IMR-90 (cell line): ENCODE measurements at regions not wholly inside any gene's neighbourhood (a gene's known extent, or its start where the extent isn't known, plus 50 kb on each side); places are given as distances from the start of the nearest gene placed in this dataset.

Source experiments
- ATAC-seq: fragments of 200-7000 bp; cut with Tn5 transposase; 2 replicates; pipeline ENCODE4 v1.9.1; 2020; ENCODE audit warnings: low read depth, mild to moderate bottlenecking, moderate library complexity
- BruUV-seq: library from RNA; stranded (reverse); fragments of 400-500 nt; replicated peaks from 2 replicates; lab custom pipeline; 2021; lab: Mats Ljungman, UMichigan
- CTCF ChIA-PET: fragments of 300-600 bp; formaldehyde crosslinking; extraction: SDS; loops from one replicate; lab custom pipeline; 2021; ENCODE audit warnings: antibody characterized with exemption; lab: Yijun Ruan, JAX
- POLR2A ChIA-PET: fragments of 300-600 bp; sonication (Branson Sonifier 250); formaldehyde crosslinking; loops from one replicate; lab custom pipeline; 2022; ENCODE audit warnings: antibody characterized with exemption; ENCODE audit not compliant: unreplicated experiment; lab: Charles Lee
- DNase-seq: peaks from one replicate; pipeline ENCODE4 v3.0.0; 2013
- H2AFZ ChIP-seq: replicated peaks from 2 replicates; pipeline ENCODE3; 2013; ENCODE audit warnings: low read length, mild to moderate bottlenecking; ENCODE audit not compliant: poor library complexity
- H2AK5ac ChIP-seq: 2 replicates; pipeline ENCODE4 v1.6.1; 2013; ENCODE audit warnings: low read depth, low read length, inconsistent platforms
- H2AK9ac ChIP-seq: replicated peaks from 2 replicates; pipeline ENCODE3; 2013; ENCODE audit warnings: mild to moderate bottlenecking, low read depth, low read length, moderate library complexity; ENCODE audit not compliant: poor library complexity
- H2BK120ac ChIP-seq: 2 replicates; pipeline ENCODE4 v1.6.1; 2013; ENCODE audit warnings: low read depth, low read length, inconsistent platforms
- H2BK15ac ChIP-seq: 3 replicates; pipeline ENCODE4 v1.6.1; 2013; ENCODE audit warnings: low read depth, low read length, inconsistent platforms
- H2BK20ac ChIP-seq: 2 replicates; pipeline ENCODE4 v1.6.1; 2013; ENCODE audit warnings: low read depth, mild to moderate bottlenecking, inconsistent platforms, low read length, moderate library complexity
- H2BK5ac ChIP-seq: 2 replicates; pipeline ENCODE4 v1.6.1; 2013; ENCODE audit warnings: mild to moderate bottlenecking, low read depth, low read length, inconsistent platforms; ENCODE audit not compliant: poor library complexity, severe bottlenecking
- H3K14ac ChIP-seq: replicated peaks from 2 replicates; pipeline ENCODE4 v1.6.1; 2013; ENCODE audit warnings: low read depth, low read length, inconsistent platforms
- H3K18ac ChIP-seq: 2 replicates; pipeline ENCODE4 v1.6.1; 2013; ENCODE audit warnings: low read depth, low read length, control low read depth
- H3K23ac ChIP-seq: 2 replicates; pipeline ENCODE4 v1.6.1; 2013; ENCODE audit warnings: low read depth, low read length, inconsistent platforms
- H3K27ac ChIP-seq: 2 replicates; pipeline ENCODE4 v1.5.1; 2013; ENCODE audit warnings: mild to moderate bottlenecking, control low read depth, low read length; ENCODE audit not compliant: insufficient read depth
- H3K27me3 ChIP-seq: 2 replicates; pipeline ENCODE4 v1.6.1; 2013; ENCODE audit warnings: low read length; ENCODE audit not compliant: control insufficient read depth, insufficient read depth
- H3K36me3 ChIP-seq: 2 replicates; pipeline ENCODE4 v1.6.1; 2013; ENCODE audit warnings: low read length, mixed read lengths; ENCODE audit not compliant: control insufficient read depth, insufficient read depth
- H3K4ac ChIP-seq: 2 replicates; pipeline ENCODE4 v1.6.1; 2013; ENCODE audit warnings: low read depth, low read length, inconsistent platforms
- H3K4me1 ChIP-seq: 2 replicates; pipeline ENCODE4 v1.6.1; 2013; ENCODE audit warnings: low read length, mixed read lengths; ENCODE audit not compliant: control insufficient read depth, insufficient read depth
- H3K4me2 ChIP-seq: 2 replicates; pipeline ENCODE4 v1.6.1; 2013; ENCODE audit warnings: low read depth, mild to moderate bottlenecking, control low read depth, low read length, moderate library complexity
- H3K4me3 ChIP-seq: 2 replicates; pipeline ENCODE4 v1.5.1; 2013; ENCODE audit warnings: low read depth, mild to moderate bottlenecking, control low read depth, low read length, moderate library complexity; ENCODE audit not compliant: insufficient read depth
- H3K56ac ChIP-seq: 2 replicates; pipeline ENCODE4 v1.6.1; 2013; ENCODE audit warnings: low read length, inconsistent platforms; ENCODE audit not compliant: insufficient read depth; ENCODE audit errors: extremely low read depth
- H3K79me1 ChIP-seq, 2 experiments: 2 replicates each; pipeline ENCODE4 v1.6.1; 2013; ENCODE audit warnings: low read length in 2 of 2, inconsistent platforms in 1 of 2, low read depth in 1 of 2
- H3K9ac ChIP-seq: 2 replicates; pipeline ENCODE4 v1.6.1; 2013; ENCODE audit warnings: low read depth, low read length, control low read depth
- H3K9me1 ChIP-seq: 2 replicates; pipeline ENCODE4 v1.6.1; 2013; ENCODE audit warnings: low read length, inconsistent platforms; ENCODE audit not compliant: insufficient read depth
- H3K9me3 ChIP-seq: 2 replicates; pipeline ENCODE4 v1.6.1; 2013; ENCODE audit warnings: low read length; ENCODE audit not compliant: control insufficient read depth, insufficient read depth
- H4K20me1 ChIP-seq: 2 replicates; pipeline ENCODE4 v1.6.1; 2013; ENCODE audit warnings: low read length, inconsistent platforms; ENCODE audit not compliant: insufficient read depth
- H4K5ac ChIP-seq: 2 replicates; pipeline ENCODE4 v1.6.1; 2013; ENCODE audit warnings: mild to moderate bottlenecking, low read depth, low read length, control low read depth
- H4K8ac ChIP-seq, 2 experiments: 2 replicates each; pipeline ENCODE4 v1.6.1; 2013; ENCODE audit warnings: low read depth in 2 of 2, low read length in 2 of 2, control low read depth in 1 of 2, inconsistent platforms in 1 of 2
- H4K91ac ChIP-seq: 2 replicates; pipeline ENCODE4 v1.6.1; 2013; ENCODE audit warnings: low read depth, low read length, inconsistent platforms; ENCODE audit not compliant: insufficient read depth
- BHLHE40 ChIP-seq: fragments of 150-350 bp; IDR thresholded peaks from 2 replicates; pipeline ENCODE4 v1.6.1; 2016; ENCODE audit warnings: mild to moderate bottlenecking, low read depth, low read length
- CEBPB ChIP-seq: IDR thresholded peaks from 2 replicates; pipeline ENCODE4 v1.6.1; 2012; ENCODE audit warnings: low read depth, low read length, improper control_type of control experiment
- CHD1 ChIP-seq: IDR thresholded peaks from 2 replicates; pipeline ENCODE4 v1.6.1; 2012; ENCODE audit warnings: low read depth, low read length, improper control_type of control experiment
- CTCF ChIP-seq: conservative IDR thresholded peaks from 2 replicates; pipeline ENCODE4 v1.5.1; 2012; ENCODE audit warnings: mild to moderate bottlenecking, low read depth, low read length, improper control_type of control experiment
- ELK1 ChIP-seq: fragments of 150-350 bp; IDR thresholded peaks from 2 replicates; pipeline ENCODE4 v1.6.1; 2016; ENCODE audit warnings: low read depth, mild to moderate bottlenecking, low read length, moderate library complexity, borderline replicate concordance
- FOS ChIP-seq: fragments of 150-350 bp; IDR thresholded peaks from 2 replicates; pipeline ENCODE4 v1.6.1; 2016; ENCODE audit warnings: low read depth, low read length
- MAFK ChIP-seq: IDR thresholded peaks from 2 replicates; pipeline ENCODE4 v1.6.1; 2012; ENCODE audit warnings: low read depth, low read length, improper control_type of control experiment
- MAZ ChIP-seq: IDR thresholded peaks from 2 replicates; pipeline ENCODE4 v1.6.1; 2012; ENCODE audit warnings: low read depth, mild to moderate bottlenecking, low read length, improper control_type of control experiment, moderate library complexity, borderline replicate concordance
- NFE2L2 ChIP-seq: fragments of 150-350 bp; IDR thresholded peaks from 2 replicates; pipeline ENCODE4 v1.6.1; 2016; ENCODE audit warnings: low read depth, mild to moderate bottlenecking, low read length
- POLR2A ChIP-seq: IDR thresholded peaks from 2 replicates; pipeline ENCODE4 v1.6.1; 2012; ENCODE audit warnings: mild to moderate bottlenecking, low read depth, low read length
- RAD21 ChIP-seq: IDR thresholded peaks from 2 replicates; pipeline ENCODE4 v1.6.1; 2012; ENCODE audit warnings: low read length, improper control_type of control experiment
- RFX5 ChIP-seq: IDR thresholded peaks from 2 replicates; pipeline ENCODE4 v1.8.0; 2012; ENCODE audit warnings: low read depth, mild to moderate bottlenecking, low read length, moderate library complexity
- SMC3 ChIP-seq: fragments of 150-350 bp; IDR thresholded peaks from 2 replicates; pipeline ENCODE4 v1.6.1; 2016; ENCODE audit warnings: low read depth, mild to moderate bottlenecking, antibody characterized with exemption, low read length, moderate library complexity
- WGBS, 2 experiments: methylation state at CpG; one replicate each; pipeline versions ENCODE4 v1.1.5 to v1.1.7; 2013; ENCODE audit warnings: missing lambda C conversion rate in 2 of 2; ENCODE audit not compliant: insufficient read length in 1 of 2; ENCODE audit errors: extremely low coverage in 2 of 2; 5-methylcytosine and 5-hydroxymethylcytosine counted together
- dilution Hi-C: fragments of 300-500 bp; cut with HindIII; formaldehyde crosslinking; loops from one replicate; pipeline ENCODE4 v1.14.3; 2018; ENCODE audit warnings: low sequenced_read_pairs; ENCODE audit not compliant: unreplicated experiment
- in situ Hi-C: fragments of 300-500 bp; cut with MboI; formaldehyde crosslinking; loops from 3 replicates; pipeline ENCODE4 v1.14.3; 2019; ENCODE audit warnings: low sequenced_read_pairs, inconsistent platforms, mixed read lengths
- intact Hi-C: fragments of 100-400 bp; cut with micrococcal nuclease; formaldehyde crosslinking; loops from 2 replicates; pipeline ENCODE4 v1.10.0; 2022

- Histone ChIP-seq H3K27ac (no peak overlapping the region), H2BK5ac (no peak overlapping the region), H2BK20ac (no peak overlapping the region), H2BK15ac (no peak overlapping the region), H3K79me1 (no peaks in the 10 kb centered on the region), H2BK120ac (no peak overlapping the region), H4K20me1 (no peaks in the 10 kb centered on the region), H3K4me2 (no peak overlapping the region), H3K27me3 (peaks cover 14% of the 10 kb centered on the region), H3K18ac (no peak overlapping the region), H3K4ac (no peak overlapping the region), H2AK9ac (no peak overlapping the region), H3K4me3 (no peak overlapping the region), H3K4me1 (peaks cover 2% of the 10 kb centered on the region; the same call in 1 of the 2 replicates), H4K91ac (no peak overlapping the region), H3K9ac (no peak overlapping the region), H3K9me3 (no peaks in the 10 kb centered on the region), H3K23ac (no peak overlapping the region), H4K8ac (no peak overlapping the region), H3K56ac (no peak overlapping the region), H3K9me1 (no peaks in the 10 kb centered on the region; the same call in 1 of the 2 replicates), H2AK5ac (no peak overlapping the region), H4K5ac (no peak overlapping the region), H3K36me3 (no peaks in the 10 kb centered on the region), H3K14ac (no peak overlapping the region), H2AFZ (no peak overlapping the region)
- BruUV-seq = no TSS peak
- dilution Hi-C loops = loop anchor here (25.0 kb wide), 1 partner anchor 609 kb away; no protein-coding TSS in a partner anchor
- intact Hi-C loops = no loop called here
- in situ Hi-C loops = no loop called here
- WGBS, 2 experiments = no CpG with 5 or more reads among the region's 3 CpGs
- no peak for DNase-seq
- POLR2A ChIA-PET = no interaction called here
- TF ChIP-seq CTCF = no peak
- no peak for TF ChIP-seq CEBPB
- TF ChIP-seq RAD21 = no peak
- no peak for TF ChIP-seq POLR2A
- no peak for TF ChIP-seq CHD1
- TF ChIP-seq MAFK = no peak
- TF ChIP-seq RFX5 = no peak
- no peak for TF ChIP-seq MAZ
- no peak for TF ChIP-seq FOS
- TF ChIP-seq BHLHE40 = no peak
- no peak for TF ChIP-seq NFE2L2
- no peak for TF ChIP-seq ELK1
- no peak for TF ChIP-seq SMC3
- ATAC-seq = no peak
- CTCF ChIA-PET = interaction anchor here (0.6 to 0.7 kb wide), 3 partner anchors 19 to 561 kb away, joined by 3 to 4 read pairs (median 3); no protein-coding TSS in a partner anchor
These were observed 176.1 kb downstream of the SH3BP4 start for GRCh38 chr2:235127931-235128330.
